ENCODE measurements at regions not wholly inside any gene's neighbourhood (a gene's known extent, or its start where the extent isn't known, plus 50 kb on each side); places are given as distances from the start of the nearest gene placed in this dataset.

- Histone ChIP-seq H3K9me3 (ENCODE audit: insufficient read depth, low read length) (no peaks in the 10 kb centered on the region), H3K36me3 (ENCODE audit: insufficient read depth, insufficient read length, low read length) (no peaks in the 10 kb centered on the region), H3K4me3 (ENCODE audit: insufficient read length, low read depth) (no peak overlapping the region), H3K27me3 (ENCODE audit: insufficient read depth, insufficient read length) (no peaks in the 10 kb centered on the region), H3K9ac (ENCODE audit: insufficient read length, low read depth) (no peak overlapping the region), H3K4me1 (ENCODE audit: insufficient read depth, insufficient read length) (no peaks in the 10 kb centered on the region)
- DNase-seq (ENCODE audit: low read depth, low spot score) = no peak
- TF ChIP-seq SUZ12 (IDR thresholded peaks at IDR 0.05; ENCODE audit: extremely low read depth, insufficient read depth, insufficient read length) (no peak), YY1 (IDR thresholded peaks at IDR 0.05; ENCODE audit: insufficient read depth, insufficient read length) (no peak), ZNF274 (IDR thresholded peaks at IDR 0.05; ENCODE audit: low read depth, low read length) (no peak)
Measured at GRCh38 chr5:42020788-42021530, 95.9 kb downstream of the FBXO4 start.

- Histone ChIP-seq H3K4me1 (ENCODE audit: insufficient read depth, insufficient read length) (no peaks in the 10 kb centered on the region), H3K36me3 (ENCODE audit: insufficient read depth, insufficient read length, low read length) (no peaks in the 10 kb centered on the region), H3K9me3 (ENCODE audit: insufficient read depth, low read length) (no peaks in the 10 kb centered on the region), H3K9ac (ENCODE audit: insufficient read length, low read depth) (no peak overlapping the region), H3K27me3 (ENCODE audit: insufficient read depth, insufficient read length) (no peaks in the 10 kb centered on the region), H3K4me3 (ENCODE audit: insufficient read length, low read depth) (no peak overlapping the region)
- TF ChIP-seq ZNF274 (IDR thresholded peaks at IDR 0.05; ENCODE audit: low read depth, low read length) = no peak
- no peak for DNase-seq (ENCODE audit: low read depth, low spot score)
Measured at GRCh38 chr5:42021923-42022322, 96.8 kb downstream of the FBXO4 start.

- no peak overlapping the region for H3K9ac ChIP-seq (ENCODE audit: insufficient read length, low read depth)
- H3K9me3 ChIP-seq (ENCODE audit: insufficient read depth, low read length) = no peaks in the 10 kb centered on the region
- H3K27me3 ChIP-seq (ENCODE audit: insufficient read depth, insufficient read length) = no peaks in the 10 kb centered on the region
- no peak for TF ChIP-seq ZNF274 (IDR thresholded peaks at IDR 0.05; ENCODE audit: low read depth, low read length)
- no peak for TF ChIP-seq SUZ12 (IDR thresholded peaks at IDR 0.05; ENCODE audit: extremely low read depth, insufficient read depth, insufficient read length)
- TF ChIP-seq YY1 (IDR thresholded peaks at IDR 0.05; ENCODE audit: insufficient read depth, insufficient read length) = no peak
- H3K4me3 ChIP-seq (ENCODE audit: insufficient read length, low read depth) = no peak overlapping the region
- DNase-seq (ENCODE audit: low read depth, low spot score) = no peak
- H3K36me3 ChIP-seq (ENCODE audit: insufficient read depth, insufficient read length, low read length) = no peaks in the 10 kb centered on the region
- no peaks in the 10 kb centered on the region for H3K4me1 ChIP-seq (ENCODE audit: insufficient read depth, insufficient read length)
Measured at GRCh38 chr5:42022383-42022972, 97.4 kb downstream of the FBXO4 start.

GRCh38 chr5:42026446-42026845 lies 101.4 kb downstream of the FBXO4 start:
- Histone ChIP-seq H3K36me3 (ENCODE audit: insufficient read depth, insufficient read length, low read length) (no peaks in the 10 kb centered on the region), H3K9me3 (ENCODE audit: insufficient read depth, low read length) (no peaks in the 10 kb centered on the region), H3K27me3 (ENCODE audit: insufficient read depth, insufficient read length) (no peaks in the 10 kb centered on the region), H3K9ac (ENCODE audit: insufficient read length, low read depth) (no peak overlapping the region), H3K4me3 (ENCODE audit: insufficient read length, low read depth) (no peak overlapping the region), H3K4me1 (ENCODE audit: insufficient read depth, insufficient read length) (no peaks in the 10 kb centered on the region)
- no peak for TF ChIP-seq SUZ12 (IDR thresholded peaks at IDR 0.05; ENCODE audit: extremely low read depth, insufficient read depth, insufficient read length)
- TF ChIP-seq ZNF274 (IDR thresholded peaks at IDR 0.05; ENCODE audit: low read depth, low read length) = no peak
- no peak for TF ChIP-seq YY1 (IDR thresholded peaks at IDR 0.05; ENCODE audit: insufficient read depth, insufficient read length)
- DNase-seq (ENCODE audit: low read depth, low spot score) = no peak

- no peak overlapping the region for H3K9ac ChIP-seq (ENCODE audit: insufficient read length, low read depth)
- no peaks in the 10 kb centered on the region for H3K9me3 ChIP-seq (ENCODE audit: insufficient read depth, low read length)
- no peaks in the 10 kb centered on the region for H3K27me3 ChIP-seq (ENCODE audit: insufficient read depth, insufficient read length)
- H3K4me1 ChIP-seq (ENCODE audit: insufficient read depth, insufficient read length) = no peaks in the 10 kb centered on the region
- no peak overlapping the region for H3K4me3 ChIP-seq (ENCODE audit: insufficient read length, low read depth)
- no peaks in the 10 kb centered on the region for H3K36me3 ChIP-seq (ENCODE audit: insufficient read depth, insufficient read length, low read length)
- DNase-seq (ENCODE audit: low read depth, low spot score) = no peak
- TF ChIP-seq ZNF274 (IDR thresholded peaks at IDR 0.05; ENCODE audit: low read depth, low read length) = no peak
- TF ChIP-seq YY1 (IDR thresholded peaks at IDR 0.05; ENCODE audit: insufficient read depth, insufficient read length) = no peak
- TF ChIP-seq SUZ12 (IDR thresholded peaks at IDR 0.05; ENCODE audit: extremely low read depth, insufficient read depth, insufficient read length) = no peak
Measured at GRCh38 chr5:42032137-42032536, 107.1 kb downstream of the FBXO4 start.

GRCh38 chr5:42035526-42035925 lies 110.4 kb downstream of the FBXO4 start:
- Histone ChIP-seq H3K9me3 (ENCODE audit: insufficient read depth, low read length) (no peaks in the 10 kb centered on the region), H3K36me3 (ENCODE audit: insufficient read depth, insufficient read length, low read length) (no peaks in the 10 kb centered on the region), H3K27me3 (ENCODE audit: insufficient read depth, insufficient read length) (no peaks in the 10 kb centered on the region), H3K4me3 (ENCODE audit: insufficient read length, low read depth) (no peak overlapping the region), H3K9ac (ENCODE audit: insufficient read length, low read depth) (no peak overlapping the region), H3K4me1 (ENCODE audit: insufficient read depth, insufficient read length) (no peaks in the 10 kb centered on the region)
- DNase-seq (ENCODE audit: low read depth, low spot score) = no peak
- TF ChIP-seq ZNF274 (IDR thresholded peaks at IDR 0.05; ENCODE audit: low read depth, low read length) (no peak), SUZ12 (IDR thresholded peaks at IDR 0.05; ENCODE audit: extremely low read depth, insufficient read depth, insufficient read length) (no peak), YY1 (IDR thresholded peaks at IDR 0.05; ENCODE audit: insufficient read depth, insufficient read length) (no peak)

GRCh38 chr5:42036379-42036778 lies 111.3 kb downstream of the FBXO4 start:
- H3K36me3 ChIP-seq (ENCODE audit: insufficient read depth, insufficient read length, low read length) = no peaks in the 10 kb centered on the region
- H3K9me3 ChIP-seq (ENCODE audit: insufficient read depth, low read length) = no peaks in the 10 kb centered on the region
- DNase-seq (ENCODE audit: low read depth, low spot score) = no peak
- TF ChIP-seq ZNF274 (IDR thresholded peaks at IDR 0.05; ENCODE audit: low read depth, low read length) = no peak
- no peak overlapping the region for H3K9ac ChIP-seq (ENCODE audit: insufficient read length, low read depth)
- H3K4me1 ChIP-seq (ENCODE audit: insufficient read depth, insufficient read length) = no peaks in the 10 kb centered on the region
- H3K4me3 ChIP-seq (ENCODE audit: insufficient read length, low read depth) = no peak overlapping the region
- no peaks in the 10 kb centered on the region for H3K27me3 ChIP-seq (ENCODE audit: insufficient read depth, insufficient read length)
